HFFc6 (cell line): ENCODE measurements at regions not wholly inside any gene's neighbourhood (a gene's known extent, or its start where the extent isn't known, plus 50 kb on each side); places are given as distances from the start of the nearest gene placed in this dataset.
A peak's percentile ranks its signal among the peaks of the same experiment; 100 is the strongest.
"Not testable (repeated sequence)": the region's sequence is repeated elsewhere in the genome, so short reads cannot be mapped to it uniquely, and the experiment has no call there.

Source experiments
- DNase-seq: peaks from one replicate; pipeline ENCODE4 v3.0.0-alpha.2; 2018
- H3K27ac Mint-ChIP-seq: 2 replicates; pipeline ENCODE4 v1.8.0; 2020; ENCODE audit warnings: mild to moderate bottlenecking, mixed read lengths
- H3K27me3 Mint-ChIP-seq: 2 replicates; pipeline ENCODE4 v1.8.0; 2021; ENCODE audit warnings: mild to moderate bottlenecking, moderate library complexity, mixed read lengths; ENCODE audit not compliant: insufficient read depth
- H3K36me3 Mint-ChIP-seq: 2 replicates; pipeline ENCODE4 v1.8.0; 2021; ENCODE audit warnings: low read depth, mixed read lengths
- H3K4me1 Mint-ChIP-seq: 2 replicates; pipeline ENCODE4 v1.8.0; 2020; ENCODE audit warnings: low read depth, mixed read lengths
- H3K4me3 Mint-ChIP-seq: 2 replicates; pipeline ENCODE4 v1.8.0; 2020; ENCODE audit warnings: mild to moderate bottlenecking, moderate library complexity, mixed read lengths
- H3K9me3 Mint-ChIP-seq: 2 replicates; pipeline ENCODE4 v1.8.0; 2020; ENCODE audit warnings: mild to moderate bottlenecking, mixed read lengths
- CTCF ChIP-seq: fragments of 200-600 bp; sonication (generic); IDR thresholded peaks from 2 replicates; pipeline ENCODE4 v1.5.0; 2021; ENCODE audit warnings: antibody characterized with exemption, mild to moderate bottlenecking

GRCh38 chr9:18299449-18299848 lies 174.5 kb upstream of the ADAMTSL1 start:
- Mint-ChIP-seq H3K4me3 (no peak overlapping the region), H3K4me1 (peaks cover 28% of the 10 kb centered on the region), H3K36me3 (no peaks in the 10 kb centered on the region), H3K27me3 (no peaks in the 10 kb centered on the region), H3K9me3 (no peaks in the 10 kb centered on the region), H3K27ac (no peak overlapping the region)
- no peak for TF ChIP-seq CTCF
- no peak for DNase-seq

GRCh38 chr9:18305167-18305806 lies 168.7 kb upstream of the ADAMTSL1 start:
- Mint-ChIP-seq H3K27me3 (peaks cover 14% of the 10 kb centered on the region), H3K9me3 (peaks cover 16% of the 10 kb centered on the region)
- not testable (repeated sequence) for H3K27ac Mint-ChIP-seq, H3K36me3 Mint-ChIP-seq, H3K4me1 Mint-ChIP-seq, DNase-seq, H3K4me3 Mint-ChIP-seq

GRCh38 chr9:18314316-18314715 lies 159.6 kb upstream of the ADAMTSL1 start:
- peaks cover 3% of the 10 kb centered on the region for H3K27me3 Mint-ChIP-seq
- no peak for TF ChIP-seq CTCF
- no peak for DNase-seq
- H3K4me3 Mint-ChIP-seq: no peak overlapping the region
- H3K9me3 Mint-ChIP-seq: peaks cover 10% of the 10 kb centered on the region; the same call in 1 of the 2 replicates
- no peak overlapping the region for H3K27ac Mint-ChIP-seq
- peaks cover 4% of the 10 kb centered on the region; the same call in 1 of the 2 replicates for H3K36me3 Mint-ChIP-seq
- H3K4me1 Mint-ChIP-seq: peaks cover 13% of the 10 kb centered on the region

GRCh38 chr9:18317896-18318295 lies 156.1 kb upstream of the ADAMTSL1 start:
- DNase-seq: no peak

GRCh38 chr9:18319918-18320445 lies 154.0 kb upstream of the ADAMTSL1 start:
- Mint-ChIP-seq H3K36me3 (no peaks in the 10 kb centered on the region), H3K4me1 (peaks cover 19% of the 10 kb centered on the region), H3K27ac (no peak overlapping the region), H3K9me3 (peaks cover 7% of the 10 kb centered on the region; the same call in 1 of the 2 replicates), H3K27me3 (peaks cover 2% of the 10 kb centered on the region), H3K4me3 (no peak overlapping the region)
- DNase-seq: no peak
- peak; percentile 42 for TF ChIP-seq CTCF

More at GRCh38 chr9:18317896-18318295, 156.1 kb upstream of the ADAMTSL1 start:
- Mint-ChIP-seq H3K27ac (no peak overlapping the region), H3K9me3 (peaks cover 10% of the 10 kb centered on the region; the same call in 1 of the 2 replicates), H3K27me3 (peaks cover 3% of the 10 kb centered on the region; the same call in 1 of the 2 replicates), H3K4me1 (peaks cover 22% of the 10 kb centered on the region), H3K4me3 (no peak overlapping the region), H3K36me3 (peaks cover 4% of the 10 kb centered on the region; the same call in 1 of the 2 replicates)
- TF ChIP-seq CTCF: no peak

GRCh38 chr9:18324928-18325745 lies 148.8 kb upstream of the ADAMTSL1 start:
- DNase-seq: peak; percentile 11
- Mint-ChIP-seq H3K27me3 (no peaks in the 10 kb centered on the region; the same call in 1 of the 2 replicates), H3K27ac (peak overlapping the region; percentile 59), H3K9me3 (peaks cover 14% of the 10 kb centered on the region), H3K36me3 (no peaks in the 10 kb centered on the region; the same call in 1 of the 2 replicates), H3K4me1 (peaks cover 35% of the 10 kb centered on the region), H3K4me3 (no peak overlapping the region)
- TF ChIP-seq CTCF: no peak

- H3K27ac Mint-ChIP-seq, H3K36me3 Mint-ChIP-seq, H3K4me3 Mint-ChIP-seq, DNase-seq, H3K27me3 Mint-ChIP-seq: not testable (repeated sequence)
- Mint-ChIP-seq H3K4me1 (peaks cover 32% of the 10 kb centered on the region), H3K9me3 (peaks cover 14% of the 10 kb centered on the region)
These were observed 148.3 kb upstream of the ADAMTSL1 start for GRCh38 chr9:18325746-18326011.
